ENCODE measurements at regions not wholly inside any gene's neighbourhood (a gene's known extent, or its start where the extent isn't known, plus 50 kb on each side); places are given as distances from the start of the nearest gene placed in this dataset.
"Not testable (repeated sequence)": the region's sequence is repeated elsewhere in the genome, so short reads cannot be mapped to it uniquely, and the experiment has no call there.

- DNase-seq, result no peak
Observed at GRCh38 chr14:86310611-86311010, 780.7 kb downstream of the FLRT2 start.

GRCh38 chr14:86310148-86310547 is 780.2 kb downstream of the FLRT2 start:
- no peak for DNase-seq

GRCh38 chr14:86305058-86305457 is 775.1 kb downstream of the FLRT2 start:
- DNase-seq, result no peak

GRCh38 chr14:86299994-86300393 is 770.0 kb downstream of the FLRT2 start:
- DNase-seq, result no peak

GRCh38 chr14:86296173-86296572 is 766.2 kb downstream of the FLRT2 start:
- DNase-seq, result no peak

- no peak for DNase-seq
Observed at GRCh38 chr14:86288336-86288735, 758.4 kb downstream of the FLRT2 start.

GRCh38 chr14:86279405-86279804 is 749.5 kb downstream of the FLRT2 start:
- no peak for DNase-seq

- no peak for DNase-seq
Observed at GRCh38 chr14:86257973-86258372, 728.0 kb downstream of the FLRT2 start.

- DNase-seq, result no peak
Observed at GRCh38 chr14:86243158-86243557, 713.2 kb downstream of the FLRT2 start.

- no peak for DNase-seq
Observed at GRCh38 chr14:86237733-86238132, 707.8 kb downstream of the FLRT2 start.

GRCh38 chr14:86221755-86222154 is 691.8 kb downstream of the FLRT2 start:
- no peak for DNase-seq

GRCh38 chr14:86221000-86221399 is 691.1 kb downstream of the FLRT2 start:
- no peak for DNase-seq

- DNase-seq, result no peak
Observed at GRCh38 chr14:86217523-86217922, 687.6 kb downstream of the FLRT2 start.

- no peak for DNase-seq
Observed at GRCh38 chr14:86203843-86204242, 673.9 kb downstream of the FLRT2 start.

- no peak for DNase-seq
Observed at GRCh38 chr14:86196471-86196870, 666.5 kb downstream of the FLRT2 start.

- DNase-seq, result no peak
Observed at GRCh38 chr14:86193756-86194155, 663.8 kb downstream of the FLRT2 start.

GRCh38 chr14:86179980-86180379 is 650.0 kb downstream of the FLRT2 start:
- DNase-seq, result no peak

- no peak for DNase-seq
Observed at GRCh38 chr14:86168371-86168770, 638.4 kb downstream of the FLRT2 start.

- DNase-seq, result no peak
Observed at GRCh38 chr14:86166541-86166940, 636.6 kb downstream of the FLRT2 start.

GRCh38 chr14:86153480-86153879 is 623.5 kb downstream of the FLRT2 start:
- DNase-seq, result no peak

GRCh38 chr14:86143248-86143647 is 613.3 kb downstream of the FLRT2 start:
- DNase-seq, result no peak

GRCh38 chr14:86141966-86142365 is 612.0 kb downstream of the FLRT2 start:
- DNase-seq, result no peak

- DNase-seq, result no peak
Observed at GRCh38 chr14:86129426-86129825, 599.5 kb downstream of the FLRT2 start.

- DNase-seq, result peak in 1 of 5 donors; percentile 13
Observed at GRCh38 chr14:86124328-86124727, 594.4 kb downstream of the FLRT2 start.

- no peak for DNase-seq
Observed at GRCh38 chr14:86115972-86116371, 586.0 kb downstream of the FLRT2 start.

- not testable (repeated sequence) for DNase-seq
Observed at GRCh38 chr14:86110871-86111270, 580.9 kb downstream of the FLRT2 start.

All from T-helper 1 cell (primary cell).